Upper lobe of right lung (tissue), 1 donor: ENCODE measurements at regions not wholly inside any gene's neighbourhood (a gene's known extent, or its start where the extent isn't known, plus 50 kb on each side); places are given as distances from the start of the nearest gene placed in this dataset.

Experiments
- ATAC-seq: fragments of 200-7000 bp; cut with Tn5 transposase; one replicate; pipeline ENCODE4 v1.9.1; 2020; ENCODE audit warnings: mild to moderate bottlenecking, moderate library complexity
- DNase-seq: peaks from one replicate; pipeline ENCODE4 v3.0.0-alpha.2; 2020
- H3K27ac ChIP-seq: fragments of 200-600 bp; one replicate; pipeline ENCODE4 v1.8.0; 2022
- H3K27me3 ChIP-seq: fragments of 200-600 bp; one replicate; pipeline ENCODE4 v1.8.0; 2022; ENCODE audit warnings: mild to moderate bottlenecking
- H3K36me3 ChIP-seq: fragments of 200-600 bp; one replicate; pipeline ENCODE4 v1.8.0; 2022
- H3K4me1 ChIP-seq: fragments of 200-600 bp; one replicate; pipeline ENCODE4 v1.8.0; 2022
- H3K4me3 ChIP-seq: fragments of 200-600 bp; one replicate; pipeline ENCODE4 v1.8.0; 2022; ENCODE audit warnings: mild to moderate bottlenecking
- H3K9me3 ChIP-seq: fragments of 200-600 bp; one replicate; pipeline ENCODE4 v1.8.0; 2022
- intact Hi-C: fragments of 100-400 bp; cut with DNase I; formaldehyde crosslinking; loops from one replicate; pipeline ENCODE4 v1.11.0; 2022
- TF ChIP-seq, protein P1 (sequence below): fragments of 200-600 bp; IDR thresholded peaks from one replicate; pipeline ENCODE4 v1.8.0; 2022; ENCODE audit warnings: antibody characterized with exemption
- donor health status: DM: no; HTN: yes; CAD: no; lungs with severe emphysema.

- Histone ChIP-seq H3K9me3 (no peaks in the 10 kb centered on the region), H3K27me3 (no peaks in the 10 kb centered on the region), H3K36me3 (no peaks in the 10 kb centered on the region), H3K27ac (no peak overlapping the region), H3K4me3 (no peak overlapping the region), H3K4me1 (no peaks in the 10 kb centered on the region)
- intact Hi-C loops: no loop called here
- ATAC-seq (no peak), DNase-seq (no peak)
- TF ChIP-seq, protein P1, sequence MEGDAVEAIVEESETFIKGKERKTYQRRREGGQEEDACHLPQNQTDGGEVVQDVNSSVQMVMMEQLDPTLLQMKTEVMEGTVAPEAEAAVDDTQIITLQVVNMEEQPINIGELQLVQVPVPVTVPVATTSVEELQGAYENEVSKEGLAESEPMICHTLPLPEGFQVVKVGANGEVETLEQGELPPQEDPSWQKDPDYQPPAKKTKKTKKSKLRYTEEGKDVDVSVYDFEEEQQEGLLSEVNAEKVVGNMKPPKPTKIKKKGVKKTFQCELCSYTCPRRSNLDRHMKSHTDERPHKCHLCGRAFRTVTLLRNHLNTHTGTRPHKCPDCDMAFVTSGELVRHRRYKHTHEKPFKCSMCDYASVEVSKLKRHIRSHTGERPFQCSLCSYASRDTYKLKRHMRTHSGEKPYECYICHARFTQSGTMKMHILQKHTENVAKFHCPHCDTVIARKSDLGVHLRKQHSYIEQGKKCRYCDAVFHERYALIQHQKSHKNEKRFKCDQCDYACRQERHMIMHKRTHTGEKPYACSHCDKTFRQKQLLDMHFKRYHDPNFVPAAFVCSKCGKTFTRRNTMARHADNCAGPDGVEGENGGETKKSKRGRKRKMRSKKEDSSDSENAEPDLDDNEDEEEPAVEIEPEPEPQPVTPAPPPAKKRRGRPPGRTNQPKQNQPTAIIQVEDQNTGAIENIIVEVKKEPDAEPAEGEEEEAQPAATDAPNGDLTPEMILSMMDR: no peak
Measured at GRCh38 chr15:97091093-97091492, 760.6 kb downstream of the NR2F2 start.

- H3K27me3 ChIP-seq: no peaks in the 10 kb centered on the region
- H3K4me1 ChIP-seq: no peaks in the 10 kb centered on the region
- intact Hi-C loops: no loop called here
- no peak overlapping the region for H3K27ac ChIP-seq
- ATAC-seq: no peak
- no peaks in the 10 kb centered on the region for H3K36me3 ChIP-seq
- TF ChIP-seq, protein P1: no peak
- H3K4me3 ChIP-seq: no peak overlapping the region
- H3K9me3 ChIP-seq: no peaks in the 10 kb centered on the region
- DNase-seq: no peak
Measured at GRCh38 chr15:97092656-97093055, 762.2 kb downstream of the NR2F2 start.

GRCh38 chr15:97096303-97096835 is 765.9 kb downstream of the NR2F2 start:
- intact Hi-C loops: no loop called here
- Histone ChIP-seq H3K4me1 (no peaks in the 10 kb centered on the region), H3K4me3 (no peak overlapping the region), H3K9me3 (no peaks in the 10 kb centered on the region), H3K36me3 (no peaks in the 10 kb centered on the region), H3K27me3 (no peaks in the 10 kb centered on the region), H3K27ac (no peak overlapping the region)
- TF ChIP-seq, protein P1: no peak
- DNase-seq: no peak
- ATAC-seq: no peak

- H3K4me1 ChIP-seq: no peaks in the 10 kb centered on the region
Measured at GRCh38 chr15:97099040-97099439, 768.5 kb downstream of the NR2F2 start.

GRCh38 chr15:97101572-97101971 is 771.1 kb downstream of the NR2F2 start:
- Histone ChIP-seq H3K9me3 (no peaks in the 10 kb centered on the region), H3K27ac (no peak overlapping the region), H3K4me1 (no peaks in the 10 kb centered on the region), H3K27me3 (no peaks in the 10 kb centered on the region), H3K36me3 (no peaks in the 10 kb centered on the region), H3K4me3 (no peak overlapping the region)
- intact Hi-C loops: no loop called here
- ATAC-seq: no peak
- no peak for DNase-seq
- TF ChIP-seq, protein P1: no peak

More at GRCh38 chr15:97099040-97099439, 768.5 kb downstream of the NR2F2 start:
- intact Hi-C loops: no loop called here
- TF ChIP-seq, protein P1: no peak
- ATAC-seq (no peak), DNase-seq (no peak)
- no peaks in the 10 kb centered on the region for H3K27me3 ChIP-seq
- H3K27ac ChIP-seq: no peak overlapping the region
- H3K36me3 ChIP-seq: no peaks in the 10 kb centered on the region
- H3K9me3 ChIP-seq: no peaks in the 10 kb centered on the region
- no peak overlapping the region for H3K4me3 ChIP-seq
